Caco-2 (cell line): ENCODE measurements at regions not wholly inside any gene's neighbourhood (a gene's known extent, or its start where the extent isn't known, plus 50 kb on each side); places are given as distances from the start of the nearest gene placed in this dataset.

Experiments used
- BruUV-seq: library from RNA; stranded (reverse); fragments of 400-500 nt; replicated peaks from 2 replicates; lab custom pipeline; 2021; lab: Mats Ljungman, UMichigan
- CTCF ChIA-PET: fragments of 300-600 bp; sonication (Branson Sonifier 250); formaldehyde crosslinking; loops from one replicate; lab custom pipeline; 2022; ENCODE audit warnings: antibody characterized with exemption; lab: Charles Lee
- POLR2A ChIA-PET: fragments of 300-600 bp; sonication (Branson Sonifier 250); formaldehyde crosslinking; loops from one replicate; lab custom pipeline; 2022; ENCODE audit warnings: antibody characterized with exemption; lab: Charles Lee
- DNase-seq, 2 experiments: peaks; one replicate each; pipeline versions ENCODE4 v3.0.0 to v3.0.0-alpha.2; 2020 to 2022
- H3K27me3 ChIP-seq: replicated peaks from 2 replicates; pipeline ENCODE4 v1.6.0; 2011; ENCODE audit warnings: low read length; ENCODE audit not compliant: control insufficient read depth, insufficient read depth
- H3K36me3 ChIP-seq: 2 replicates; pipeline ENCODE4 v1.5.1; 2011; ENCODE audit warnings: low read length; ENCODE audit not compliant: control insufficient read depth, insufficient read depth
- H3K4me1 ChIP-seq: fragments of 250-450 bp; sonication (Bioruptor Pico); 2 replicates; pipeline ENCODE4 v1.5.1; 2020; ENCODE audit warnings: mild to moderate bottlenecking
- H3K4me3 ChIP-seq: 2 replicates; pipeline ENCODE4 v1.5.1; 2011; ENCODE audit warnings: low read depth, mild to moderate bottlenecking, control low read depth, low read length
- H3K9me3 ChIP-seq: fragments of 250-450 bp; sonication (Bioruptor Pico); 2 replicates; pipeline ENCODE4 v1.5.1; 2020; ENCODE audit warnings: mild to moderate bottlenecking, moderate library complexity
- H3K27ac Mint-ChIP-seq: one replicate; pipeline ENCODE4 v1.8.0; 2022; ENCODE audit warnings: mixed read lengths; ENCODE audit not compliant: unreplicated experiment
- H3K27me3 Mint-ChIP-seq: one replicate; pipeline ENCODE4 v1.8.0; 2022; ENCODE audit warnings: mixed read lengths; ENCODE audit not compliant: insufficient read depth, unreplicated experiment
- H3K36me3 Mint-ChIP-seq: one replicate; pipeline ENCODE4 v1.8.0; 2022; ENCODE audit warnings: mild to moderate bottlenecking, mixed read lengths; ENCODE audit not compliant: insufficient read depth, unreplicated experiment
- H3K4me1 Mint-ChIP-seq: one replicate; pipeline ENCODE4 v1.8.0; 2022; ENCODE audit warnings: low read depth, mixed read lengths; ENCODE audit not compliant: unreplicated experiment
- H3K4me3 Mint-ChIP-seq: one replicate; pipeline ENCODE4 v1.8.0; 2022; ENCODE audit warnings: mild to moderate bottlenecking, moderate library complexity, mixed read lengths; ENCODE audit not compliant: unreplicated experiment
- H3K9me3 Mint-ChIP-seq: one replicate; pipeline ENCODE4 v1.8.0; 2022; ENCODE audit warnings: mixed read lengths; ENCODE audit not compliant: unreplicated experiment
- intact Hi-C: fragments of 100-400 bp; cut with micrococcal nuclease; formaldehyde crosslinking; loops from one replicate; pipeline ENCODE4 v1.10.0; 2022; ENCODE audit not compliant: unreplicated experiment
- TF ChIP-seq, protein P1 (sequence below), 2 experiments: fragments of 200-600 bp in 1 of 2; IDR thresholded peaks; 1 replicate in 1 of 2; 2 replicates in 1 of 2; pipeline versions ENCODE4 v1.5.1 to v1.8.0; 2011 to 2022; ENCODE audit warnings: antibody characterized with exemption in 1 of 2, control low read depth in 1 of 2, inconsistent platforms in 1 of 2, low read depth in 1 of 2, low read length in 1 of 2, mild to moderate bottlenecking in 1 of 2, moderate library complexity in 1 of 2; ENCODE audit not compliant: insufficient read depth in 1 of 2, severe bottlenecking in 1 of 2, unreplicated experiment in 1 of 2

DNA sequence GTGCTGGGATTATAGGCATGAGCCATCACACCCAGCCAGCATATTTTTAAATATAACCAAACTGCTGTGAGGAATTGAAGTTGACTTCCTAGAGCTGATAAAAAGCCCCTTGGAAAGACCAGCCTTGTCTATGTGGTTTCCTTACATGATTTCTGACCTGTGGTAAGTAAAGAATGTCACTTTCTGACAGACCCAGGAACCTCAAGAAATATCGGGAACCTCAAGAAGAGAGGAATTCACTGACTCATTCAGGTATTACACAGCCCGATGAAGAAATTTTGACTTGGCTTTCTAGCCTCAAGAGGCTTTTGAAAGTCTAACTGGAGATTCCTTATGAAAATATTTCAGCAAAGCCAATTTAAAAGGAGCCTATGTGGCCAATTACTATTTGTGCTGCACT is 71.8 kb downstream of the FOXF2 start:
- TF ChIP-seq, protein P1, sequence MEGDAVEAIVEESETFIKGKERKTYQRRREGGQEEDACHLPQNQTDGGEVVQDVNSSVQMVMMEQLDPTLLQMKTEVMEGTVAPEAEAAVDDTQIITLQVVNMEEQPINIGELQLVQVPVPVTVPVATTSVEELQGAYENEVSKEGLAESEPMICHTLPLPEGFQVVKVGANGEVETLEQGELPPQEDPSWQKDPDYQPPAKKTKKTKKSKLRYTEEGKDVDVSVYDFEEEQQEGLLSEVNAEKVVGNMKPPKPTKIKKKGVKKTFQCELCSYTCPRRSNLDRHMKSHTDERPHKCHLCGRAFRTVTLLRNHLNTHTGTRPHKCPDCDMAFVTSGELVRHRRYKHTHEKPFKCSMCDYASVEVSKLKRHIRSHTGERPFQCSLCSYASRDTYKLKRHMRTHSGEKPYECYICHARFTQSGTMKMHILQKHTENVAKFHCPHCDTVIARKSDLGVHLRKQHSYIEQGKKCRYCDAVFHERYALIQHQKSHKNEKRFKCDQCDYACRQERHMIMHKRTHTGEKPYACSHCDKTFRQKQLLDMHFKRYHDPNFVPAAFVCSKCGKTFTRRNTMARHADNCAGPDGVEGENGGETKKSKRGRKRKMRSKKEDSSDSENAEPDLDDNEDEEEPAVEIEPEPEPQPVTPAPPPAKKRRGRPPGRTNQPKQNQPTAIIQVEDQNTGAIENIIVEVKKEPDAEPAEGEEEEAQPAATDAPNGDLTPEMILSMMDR (IDR thresholded peaks at IDR 0.05; ENCODE audit: insufficient read depth in 1 of 2, low read depth in 1 of 2, low read length in 1 of 2, severe bottlenecking in 1 of 2, unreplicated experiment in 1 of 2): no peak
- ChIA-PET POLR2A (no interaction called here), CTCF (no interaction called here)
- no TSS peak for BruUV-seq
- Histone ChIP-seq H3K4me1 (no peaks in the 10 kb centered on the region), H3K36me3 (no peaks in the 10 kb centered on the region), H3K9me3 (no peaks in the 10 kb centered on the region), H3K27me3 (no peaks in the 10 kb centered on the region), H3K4me3 (no peak overlapping the region)
- H3K27me3 Mint-ChIP-seq: peaks cover 2% of the 10 kb centered on the region
- H3K4me3 Mint-ChIP-seq: no peak overlapping the region
- intact Hi-C loops: no loop called here
- no peaks in the 10 kb centered on the region for H3K36me3 Mint-ChIP-seq
- no peaks in the 10 kb centered on the region for H3K4me1 Mint-ChIP-seq
- H3K9me3 Mint-ChIP-seq: no peaks in the 10 kb centered on the region
- H3K27ac Mint-ChIP-seq: no peak overlapping the region
- DNase-seq: no peak

DNA sequence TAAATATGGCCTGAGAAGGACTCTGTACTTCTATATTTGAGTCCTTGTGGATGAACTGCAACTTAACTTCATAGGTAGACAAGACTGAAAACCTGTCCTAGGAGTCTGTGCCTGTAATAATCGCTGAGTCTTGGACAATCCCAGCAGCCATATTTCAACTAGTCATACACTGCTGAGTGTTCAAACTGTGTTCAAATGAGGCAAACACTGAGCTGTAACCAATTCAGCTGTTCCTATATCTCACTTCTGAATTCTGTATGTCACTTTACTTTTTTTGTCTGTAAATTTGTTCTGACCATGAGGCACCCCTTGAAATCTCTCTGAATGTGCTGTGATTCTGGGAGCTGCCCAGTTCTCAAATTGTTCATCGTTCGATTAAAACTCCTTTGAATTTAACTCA is 72.4 kb downstream of the FOXF2 start:
- POLR2A ChIA-PET: no interaction called here
- no peaks in the 10 kb centered on the region for H3K36me3 Mint-ChIP-seq
- intact Hi-C loops: no loop called here

DNA sequence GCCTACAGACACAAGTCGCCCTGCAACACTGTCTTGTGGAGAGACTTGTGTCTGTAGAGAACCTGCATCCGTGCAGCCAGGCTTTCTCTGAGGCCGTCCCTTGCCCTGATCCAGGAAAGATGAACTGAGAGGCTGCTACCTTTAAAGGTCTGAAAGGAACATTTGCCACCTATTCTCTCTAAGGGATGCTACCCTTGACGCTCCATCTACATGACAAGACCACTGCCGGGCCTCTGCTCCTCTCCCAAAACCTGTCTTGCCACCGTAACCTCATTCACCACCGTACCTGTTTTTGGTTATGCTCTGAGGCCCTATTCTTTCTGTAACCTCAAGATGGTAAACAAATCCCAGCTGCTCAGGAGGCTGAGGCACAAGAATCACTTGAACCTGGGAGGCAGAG is 73.9 kb downstream of the FOXF2 start:
- BruUV-seq: no TSS peak
- no peak overlapping the region for H3K27ac Mint-ChIP-seq
- no peak overlapping the region for H3K4me3 Mint-ChIP-seq

More for the DNA sequence above, 72.4 kb downstream of the FOXF2 start:
- CTCF ChIA-PET: no interaction called here
- H3K4me3 Mint-ChIP-seq: no peak overlapping the region
- TF ChIP-seq, protein P1 (IDR thresholded peaks at IDR 0.05; ENCODE audit: insufficient read depth in 1 of 2, low read depth in 1 of 2, low read length in 1 of 2, severe bottlenecking in 1 of 2, unreplicated experiment in 1 of 2): no peak
- H3K27ac Mint-ChIP-seq: no peak overlapping the region
- BruUV-seq: no TSS peak
- Histone ChIP-seq H3K4me1 (no peaks in the 10 kb centered on the region), H3K36me3 (no peaks in the 10 kb centered on the region), H3K4me3 (no peak overlapping the region), H3K27me3 (no peaks in the 10 kb centered on the region), H3K9me3 (no peaks in the 10 kb centered on the region)
- peaks cover 5% of the 10 kb centered on the region for H3K27me3 Mint-ChIP-seq
- no peaks in the 10 kb centered on the region for H3K4me1 Mint-ChIP-seq
- DNase-seq: no peak
- H3K9me3 Mint-ChIP-seq: no peaks in the 10 kb centered on the region

More for the DNA sequence above, 73.9 kb downstream of the FOXF2 start:
- POLR2A ChIA-PET: no interaction called here
- H3K4me1 Mint-ChIP-seq: no peaks in the 10 kb centered on the region
- CTCF ChIA-PET: no interaction called here
- H3K36me3 Mint-ChIP-seq: no peaks in the 10 kb centered on the region
- no peaks in the 10 kb centered on the region for H3K4me1 ChIP-seq
- no peak for DNase-seq
- H3K9me3 ChIP-seq: no peaks in the 10 kb centered on the region
- no peaks in the 10 kb centered on the region for H3K36me3 ChIP-seq
- no peaks in the 10 kb centered on the region for H3K9me3 Mint-ChIP-seq
- H3K27me3 ChIP-seq: no peaks in the 10 kb centered on the region
- H3K27me3 Mint-ChIP-seq: peaks cover 9% of the 10 kb centered on the region
- TF ChIP-seq, protein P1 (IDR thresholded peaks at IDR 0.05; ENCODE audit: insufficient read depth in 1 of 2, low read depth in 1 of 2, low read length in 1 of 2, severe bottlenecking in 1 of 2, unreplicated experiment in 1 of 2): no peak
- H3K4me3 ChIP-seq: no peak overlapping the region
- intact Hi-C loops: no loop called here
